GM12878 (cell line): ENCODE measurements at regions not wholly inside any gene's neighbourhood (a gene's known extent, or its start where the extent isn't known, plus 50 kb on each side); places are given as distances from the start of the nearest gene placed in this dataset.

Experiments used
- ATAC-seq: fragments of 200-7000 bp; cut with Tn5 transposase; 3 replicates; pipeline ENCODE4 v1.9.1; 2020; ENCODE audit warnings: mild to moderate bottlenecking, moderate library complexity
- BruUV-seq: library from RNA; stranded (reverse); fragments of 400-500 nt; replicated peaks from 2 replicates; lab custom pipeline; 2021; lab: Mats Ljungman, UMichigan
- CTCF ChIA-PET: fragments of 300-600 bp; sonication (Branson Sonifier 250); formaldehyde crosslinking; extraction: SDS; loops from one replicate; lab custom pipeline; 2021; ENCODE audit warnings: inconsistent platforms; lab: Yijun Ruan, JAX
- POLR2A ChIA-PET: fragments of 350-600 bp; formaldehyde crosslinking; extraction: SDS; loops from one replicate; lab custom pipeline; 2021; ENCODE audit warnings: inconsistent platforms; lab: Charles Lee
- RAD21 ChIA-PET: fragments of 300-600 bp; sonication (Branson Sonifier 250); formaldehyde crosslinking; loops from one replicate; lab custom pipeline; 2023; ENCODE audit warnings: antibody characterized with exemption; ENCODE audit not compliant: unreplicated experiment; lab: Charles Lee
- SMC1A ChIA-PET: fragments of 300-600 bp; sonication (Branson Sonifier 250); formaldehyde crosslinking; loops from one replicate; lab custom pipeline; 2023; ENCODE audit not compliant: unreplicated experiment, uncharacterized antibody; lab: Charles Lee
- DNase-seq: peaks from one replicate; pipeline ENCODE4 v3.0.0-alpha.2; 2011; ENCODE audit warnings: low read depth, low spot score
- FAIRE-seq: peaks from 3 replicates; lab custom pipeline; 2011; peaks lifted over from hg19 to GRCh38; lab: Jason Lieb, UNC
- H2AFZ ChIP-seq: 2 replicates; pipeline ENCODE4 v1.6.0; 2011; ENCODE audit warnings: low read depth, low read length, control low read depth; ENCODE audit not compliant: control insufficient read depth
- H3K27ac ChIP-seq: 2 replicates; pipeline ENCODE4 v1.5.1; 2011; ENCODE audit warnings: control low read depth; ENCODE audit not compliant: control insufficient read depth, insufficient read depth
- H3K27me3 ChIP-seq, 2 experiments: replicated peaks in 1 of 2; 2 replicates each; pipeline versions ENCODE4 v1.6.0 to v1.6.1; 2011; ENCODE audit warnings: low read length in 1 of 2; ENCODE audit not compliant: control insufficient read depth in 2 of 2, insufficient read depth in 2 of 2
- H3K36me3 ChIP-seq, 2 experiments: 2 replicates each; pipeline ENCODE4 v1.5.1; 2011; ENCODE audit warnings: low read length in 1 of 2; ENCODE audit not compliant: control insufficient read depth in 2 of 2, insufficient read depth in 2 of 2
- H3K4me1 ChIP-seq: 2 replicates; pipeline ENCODE4 v1.6.1; 2011; ENCODE audit warnings: mild to moderate bottlenecking, low read length, moderate library complexity, mixed read lengths; ENCODE audit not compliant: control insufficient read depth, insufficient read depth
- H3K4me2 ChIP-seq: 2 replicates; pipeline ENCODE4 v1.6.0; 2011; ENCODE audit warnings: control low read depth; ENCODE audit not compliant: control insufficient read depth, insufficient read depth
- H3K4me3 ChIP-seq: fragments of 200-600 bp; sonication (generic); 2 replicates; pipeline ENCODE4 v1.5.1; 2016
- H3K79me2 ChIP-seq: 2 replicates; pipeline ENCODE4 v1.6.0; 2011; ENCODE audit warnings: low read length; ENCODE audit not compliant: control insufficient read depth, insufficient read depth
- H3K9ac ChIP-seq: 2 replicates; pipeline ENCODE4 v1.8.0; 2011; ENCODE audit warnings: low read length, control low read depth, mixed read lengths; ENCODE audit not compliant: control insufficient read depth, insufficient read depth
- H3K9me3 ChIP-seq: replicated peaks from 3 replicates; pipeline ENCODE4 v1.5.1; 2011; ENCODE audit warnings: mild to moderate bottlenecking, low read length; ENCODE audit not compliant: control insufficient read depth, insufficient read depth
- H4K20me1 ChIP-seq: 2 replicates; pipeline ENCODE4 v1.6.0; 2011; ENCODE audit not compliant: control insufficient read depth, insufficient read depth
- BRCA1 ChIP-seq: IDR thresholded peaks from 2 replicates; pipeline ENCODE4 v1.6.1; 2011; ENCODE audit warnings: low read depth, low read length, improper control_type of control experiment
- CHD2 ChIP-seq: IDR thresholded peaks from 2 replicates; pipeline ENCODE4 v1.6.1; 2011; ENCODE audit warnings: low read depth, low read length, improper control_type of control experiment, borderline replicate concordance
- FOXK2 ChIP-seq: fragments of 450-650 bp; IDR thresholded peaks from 2 replicates; pipeline ENCODE4 v1.6.1; 2017; ENCODE audit warnings: mild to moderate bottlenecking, moderate library complexity
- GATAD2B ChIP-seq: fragments of 450-650 bp; conservative IDR thresholded peaks from 2 replicates; pipeline ENCODE4 v1.6.1; 2017; ENCODE audit warnings: low read depth, mild to moderate bottlenecking, moderate library complexity
- LARP7 ChIP-seq: fragments of 450-650 bp; IDR thresholded peaks from 2 replicates; pipeline ENCODE4 v1.6.1; 2017; ENCODE audit warnings: mild to moderate bottlenecking
- PML ChIP-seq: IDR thresholded peaks from 2 replicates; pipeline ENCODE4 v1.6.1; 2012; ENCODE audit warnings: low read length, inconsistent platforms
- SMARCA5 ChIP-seq: fragments of 450-650 bp; IDR thresholded peaks from 2 replicates; pipeline ENCODE4 v1.6.1; 2017; ENCODE audit warnings: mild to moderate bottlenecking
- SREBF1 ChIP-seq: IDR thresholded peaks from 2 replicates; pipeline ENCODE4 v1.6.1; 2012; ENCODE audit warnings: mild to moderate bottlenecking, low read length
- TCF3 ChIP-seq: IDR thresholded peaks from 2 replicates; pipeline ENCODE4 v1.6.1; 2012; ENCODE audit warnings: low read depth, mild to moderate bottlenecking, low read length, borderline replicate concordance; ENCODE audit not compliant: insufficient read depth
- TCF7 ChIP-seq: IDR thresholded peaks from 2 replicates; pipeline ENCODE4 v1.6.1; 2014; ENCODE audit warnings: antibody characterized with exemption, borderline replicate concordance
- WGBS: methylation state at CpG from one replicate; pipeline ENCODE4 v1.1.6; 2016; ENCODE audit warnings: low lambda C conversion rate; ENCODE audit not compliant: insufficient replicate concordance, insufficient coverage; ENCODE audit errors: missing lambda C conversion rate; 5-methylcytosine and 5-hydroxymethylcytosine counted together
- in situ Hi-C: fragments of 300-500 bp; cut with MboI; formaldehyde crosslinking; loops from 9 replicates; pipeline ENCODE4 v1.14.3; 2018; ENCODE audit warnings: mixed read lengths
- intact Hi-C: fragments of 100-400 bp; cut with micrococcal nuclease; formaldehyde crosslinking; loops from one replicate; pipeline ENCODE4 v1.14.2; 2022; ENCODE audit not compliant: unreplicated experiment
- TF ChIP-seq, protein P1 (sequence below): fragments of 450-650 bp; IDR thresholded peaks from 2 replicates; pipeline ENCODE4 v1.6.1; 2018; ENCODE audit warnings: borderline replicate concordance, mild to moderate bottlenecking; ENCODE audit not compliant: partially characterized antibody

DNA sequence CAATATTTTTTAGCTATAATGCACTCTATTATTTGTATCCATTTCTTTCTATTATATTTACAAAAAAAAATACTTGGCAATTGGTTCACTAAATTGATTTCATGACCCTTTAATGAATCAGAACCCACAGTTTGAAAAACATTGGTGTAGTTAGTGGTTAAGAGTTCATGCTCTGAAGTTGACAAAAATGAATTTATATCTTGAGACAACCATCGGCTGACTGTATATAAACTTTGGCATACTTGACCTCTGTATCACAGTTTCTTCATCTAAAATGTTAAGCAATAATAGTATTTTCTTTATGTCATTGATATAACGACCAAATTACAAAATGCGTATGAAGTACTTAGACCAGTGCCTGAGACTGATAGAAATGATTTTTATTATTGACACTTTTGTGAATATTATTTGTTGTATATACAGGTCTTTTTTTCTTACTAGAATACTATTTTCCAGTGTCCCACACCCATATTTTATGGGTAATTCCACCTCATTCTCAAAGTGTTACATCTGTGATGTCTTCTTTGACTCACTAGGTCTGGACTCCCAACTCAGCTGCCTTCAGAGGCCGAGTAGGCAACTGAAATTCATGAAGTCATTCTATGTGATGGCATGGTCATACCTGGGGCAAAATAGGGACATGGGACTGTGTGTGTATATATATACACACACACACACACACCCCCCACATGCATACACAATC lies 459.2 kb downstream of the RFPL4B start:
- FAIRE-seq, result no peak
- in situ Hi-C loops, result no loop called here

More for the DNA sequence above, 459.2 kb downstream of the RFPL4B start:
- ChIA-PET SMC1A (interaction anchor here (0.8 kb wide), 1 partner anchor 9 kb away, joined by 3 read pairs; no protein-coding TSS in a partner anchor), POLR2A (no interaction called here), CTCF (no interaction called here), RAD21 (no interaction called here)
- BruUV-seq, result no TSS peak
- no peaks in the 10 kb centered on the region for H3K9me3 ChIP-seq
- ATAC-seq, result no peak
- H3K4me3 ChIP-seq, result no peak overlapping the region
- H3K27me3 ChIP-seq, result no peaks in the 10 kb centered on the region
- H3K4me2 ChIP-seq, result no peak overlapping the region
- no peak overlapping the region for H3K9ac ChIP-seq
- H3K36me3 ChIP-seq, result no peaks in the 10 kb centered on the region
- no peak for DNase-seq
- no peaks in the 10 kb centered on the region for H4K20me1 ChIP-seq
- intact Hi-C loops, result no loop called here
- H3K4me1 ChIP-seq, result no peaks in the 10 kb centered on the region
- WGBS, result 62% methylated on average over 4 of the region's 4 CpGs
- no peak overlapping the region for H3K27ac ChIP-seq
- H2AFZ ChIP-seq, result no peak overlapping the region
- TF ChIP-seq FOXK2, result no peak
- no peak for TF ChIP-seq BRCA1
- TF ChIP-seq PML, result no peak
- no peak for TF ChIP-seq TCF7
- no peak for TF ChIP-seq TCF3
- no peak for TF ChIP-seq SREBF1
- TF ChIP-seq SMARCA5, result no peak
- TF ChIP-seq, protein P1, sequence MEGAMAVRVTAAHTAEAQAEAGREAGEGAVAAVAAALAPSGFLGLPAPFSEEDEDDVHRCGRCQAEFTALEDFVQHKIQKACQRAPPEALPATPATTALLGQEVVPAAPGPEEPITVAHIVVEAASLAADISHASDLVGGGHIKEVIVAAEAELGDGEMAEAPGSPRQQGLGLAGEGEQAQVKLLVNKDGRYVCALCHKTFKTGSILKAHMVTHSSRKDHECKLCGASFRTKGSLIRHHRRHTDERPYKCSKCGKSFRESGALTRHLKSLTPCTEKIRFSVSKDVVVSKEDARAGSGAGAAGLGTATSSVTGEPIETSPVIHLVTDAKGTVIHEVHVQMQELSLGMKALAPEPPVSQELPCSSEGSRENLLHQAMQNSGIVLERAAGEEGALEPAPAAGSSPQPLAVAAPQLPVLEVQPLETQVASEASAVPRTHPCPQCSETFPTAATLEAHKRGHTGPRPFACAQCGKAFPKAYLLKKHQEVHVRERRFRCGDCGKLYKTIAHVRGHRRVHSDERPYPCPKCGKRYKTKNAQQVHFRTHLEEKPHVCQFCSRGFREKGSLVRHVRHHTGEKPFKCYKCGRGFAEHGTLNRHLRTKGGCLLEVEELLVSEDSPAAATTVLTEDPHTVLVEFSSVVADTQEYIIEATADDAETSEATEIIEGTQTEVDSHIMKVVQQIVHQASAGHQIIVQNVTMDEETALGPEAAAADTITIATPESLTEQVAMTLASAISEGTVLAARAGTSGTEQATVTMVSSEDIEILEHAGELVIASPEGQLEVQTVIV, result no peak
- no peak for TF ChIP-seq LARP7
- TF ChIP-seq CHD2, result no peak
- no peak for TF ChIP-seq GATAD2B
- H3K79me2 ChIP-seq, result no peaks in the 10 kb centered on the region
